NCI-H510A (cell line): ENCODE measurements at regions not wholly inside any gene's neighbourhood (a gene's known extent, or its start where the extent isn't known, plus 50 kb on each side); places are given as distances from the start of the nearest gene placed in this dataset.
"Not testable (repeated sequence)": the region's sequence is repeated elsewhere in the genome, so short reads cannot be mapped to it uniquely, and the experiment has no call there.

Experiments used
- DNase-seq: peaks from one replicate; lab custom pipeline; 2025; lab: John Stamatoyannopoulos, UW

GRCh38 chr13:86051134-86052103 is 252.2 kb upstream of the SLITRK6 start:
- DNase-seq = peak; percentile 0

- DNase-seq = no peak
These were observed 239.3 kb upstream of the SLITRK6 start for GRCh38 chr13:86038490-86038889.

- DNase-seq = no peak
These were observed 221.3 kb upstream of the SLITRK6 start for GRCh38 chr13:86020351-86021002.

DNA sequence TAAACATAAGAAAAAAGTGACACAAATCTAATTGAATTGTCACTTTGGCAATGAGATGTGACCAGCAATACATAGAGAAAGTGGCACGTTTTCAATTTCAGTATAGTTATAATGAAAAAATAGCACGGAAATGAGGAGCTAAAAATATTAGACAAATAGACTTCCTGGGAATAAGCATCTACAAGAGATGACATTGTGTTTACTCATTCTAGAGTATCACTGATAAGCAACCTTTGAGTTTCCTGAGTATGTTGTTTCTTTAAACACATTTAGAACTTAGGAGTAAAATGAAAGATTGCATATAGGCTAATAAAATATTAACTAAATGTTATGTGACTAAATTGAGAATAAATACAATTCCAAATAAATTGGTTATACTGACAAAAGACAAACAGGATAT is 207.1 kb upstream of the SLITRK6 start:
- DNase-seq = no peak

DNA sequence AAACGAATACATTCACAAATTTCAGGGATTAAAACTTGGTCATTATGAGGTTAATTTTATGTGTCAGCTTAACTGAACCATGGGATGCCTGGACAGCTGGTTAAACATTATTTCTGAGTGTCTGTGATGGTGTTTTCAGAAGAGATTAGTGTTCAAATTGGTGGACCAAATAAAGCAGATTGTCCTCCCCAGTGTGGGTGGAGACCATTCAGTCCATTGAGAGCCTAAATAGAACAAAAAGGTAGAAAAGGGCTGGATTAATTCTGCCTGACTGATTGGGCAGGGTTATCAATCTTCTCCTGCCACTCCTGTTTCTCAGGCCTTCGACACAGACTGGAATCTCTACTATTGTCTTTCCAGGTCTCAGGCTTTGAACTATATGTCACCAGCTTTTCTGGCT is 203.8 kb upstream of the SLITRK6 start:
- DNase-seq = peak; percentile 77

GRCh38 chr13:86000546-86000945 is 201.3 kb upstream of the SLITRK6 start:
- DNase-seq = peak; percentile 10

GRCh38 chr13:85997587-85997986 is 198.4 kb upstream of the SLITRK6 start:
- no peak for DNase-seq

DNA sequence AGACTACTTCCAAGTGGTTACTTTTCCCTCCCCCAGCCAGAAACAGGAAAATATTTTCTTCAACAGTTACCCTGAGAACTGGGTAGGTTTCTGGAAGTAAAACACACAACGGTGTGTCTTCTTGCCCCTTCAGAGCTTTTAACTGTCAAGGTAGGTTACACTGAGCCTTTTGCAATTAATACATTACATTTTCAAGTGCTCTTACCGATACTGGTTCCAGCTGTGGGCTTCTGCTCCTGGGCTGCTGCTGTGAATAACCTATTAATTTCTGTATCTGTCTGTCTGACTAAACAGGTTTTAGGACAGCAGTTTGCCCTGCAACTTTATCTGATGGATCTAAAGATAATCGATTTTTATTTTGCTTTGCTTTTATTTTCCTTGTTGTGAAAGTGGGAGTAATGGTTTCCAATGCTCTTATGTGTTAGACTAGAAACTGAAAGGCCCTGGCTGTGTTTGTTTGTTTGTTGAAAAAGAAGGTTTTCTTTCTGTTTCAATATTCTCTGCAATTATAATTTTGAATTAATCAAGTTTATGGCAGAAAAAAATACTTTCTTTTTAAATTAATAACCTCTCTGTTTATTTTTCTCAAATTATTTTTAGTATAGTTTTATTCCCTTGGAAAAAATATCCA is 196.7 kb upstream of the SLITRK6 start:
- DNase-seq = peak; percentile 25

DNA sequence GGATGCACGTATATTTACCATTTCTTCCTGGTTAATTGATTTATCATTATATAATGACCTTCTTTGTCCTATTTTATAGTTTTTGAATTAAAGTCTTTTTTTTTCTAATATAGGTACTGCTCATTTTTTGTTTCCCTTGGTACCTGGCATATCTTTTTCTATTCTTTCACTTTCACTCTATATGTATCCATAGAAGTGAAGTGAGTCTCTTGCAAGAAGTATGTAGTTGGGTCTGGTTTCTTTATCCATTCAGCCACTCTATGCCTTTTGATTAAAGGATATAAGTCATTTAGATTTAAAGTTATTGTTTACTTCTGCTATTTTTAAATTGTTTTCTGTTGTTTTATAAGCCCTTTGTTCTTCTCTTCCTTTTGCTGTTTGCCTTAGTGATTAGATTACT is 194.3 kb upstream of the SLITRK6 start:
- no peak for DNase-seq

GRCh38 chr13:85990397-85990796 is 191.2 kb upstream of the SLITRK6 start:
- DNase-seq = no peak

GRCh38 chr13:85985797-85986196 is 186.6 kb upstream of the SLITRK6 start:
- DNase-seq = no peak

- DNase-seq = no peak
These were observed 182.9 kb upstream of the SLITRK6 start for GRCh38 chr13:85982102-85982501.

DNA sequence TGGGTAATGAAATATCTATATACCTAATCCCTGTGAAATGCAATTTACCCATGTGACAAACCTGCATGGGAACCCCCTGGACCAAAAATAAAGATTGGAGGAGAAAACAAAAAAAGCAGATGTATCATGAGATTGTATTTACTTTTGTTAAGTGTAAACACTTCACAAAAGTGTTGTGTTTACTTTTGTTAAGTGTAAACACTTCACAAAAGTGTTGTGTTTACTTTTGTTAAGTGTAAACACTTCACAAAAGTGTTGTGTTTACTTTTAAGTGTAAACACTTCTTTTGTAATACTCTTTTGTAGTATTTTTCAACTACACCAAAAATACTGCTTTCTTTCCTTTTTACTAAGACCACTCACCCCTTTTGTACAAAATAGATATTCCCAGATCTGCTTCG is 181.2 kb upstream of the SLITRK6 start:
- not testable (repeated sequence) for DNase-seq

- DNase-seq = no peak
These were observed 177.0 kb upstream of the SLITRK6 start for GRCh38 chr13:85976242-85976641.

- no peak for DNase-seq
These were observed 175.6 kb upstream of the SLITRK6 start for GRCh38 chr13:85974608-85975366.

DNA sequence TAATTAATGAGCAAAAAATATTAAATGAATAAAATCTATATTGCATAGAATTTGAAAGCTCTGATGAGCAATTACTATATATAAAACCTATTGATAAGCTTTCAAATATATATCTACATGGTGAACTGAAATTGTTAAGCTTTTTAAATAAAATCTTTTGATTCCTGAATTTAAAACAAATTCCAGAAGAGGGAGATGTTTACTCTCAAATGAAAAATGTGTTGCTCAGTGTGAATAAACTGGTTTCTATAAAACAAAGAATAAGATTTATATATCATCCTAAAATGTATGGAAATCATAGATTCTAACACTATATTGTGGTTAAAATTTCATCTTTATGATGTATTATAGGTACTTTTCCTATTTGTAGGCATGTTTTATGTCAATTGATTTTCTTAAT is 171.5 kb upstream of the SLITRK6 start:
- no peak for DNase-seq

DNA sequence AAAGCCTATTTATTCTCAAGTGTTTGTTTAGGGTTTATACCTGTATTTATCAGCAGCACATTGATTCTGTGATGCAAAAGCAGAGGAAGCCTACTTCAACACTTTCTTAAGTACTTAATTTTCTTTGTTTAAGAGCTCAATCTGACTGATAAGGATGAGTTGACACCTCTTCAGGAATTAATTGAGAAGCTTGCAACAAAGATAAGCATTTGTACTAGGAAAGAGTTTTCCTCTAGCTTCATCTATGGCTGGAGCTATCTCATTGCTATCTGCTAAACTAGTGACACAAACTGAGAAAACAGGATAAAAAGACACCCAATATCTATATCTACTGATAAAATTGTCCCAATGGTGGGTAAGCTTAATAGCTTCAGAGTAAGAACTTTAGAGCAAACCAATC is 170.1 kb upstream of the SLITRK6 start:
- no peak for DNase-seq

DNA sequence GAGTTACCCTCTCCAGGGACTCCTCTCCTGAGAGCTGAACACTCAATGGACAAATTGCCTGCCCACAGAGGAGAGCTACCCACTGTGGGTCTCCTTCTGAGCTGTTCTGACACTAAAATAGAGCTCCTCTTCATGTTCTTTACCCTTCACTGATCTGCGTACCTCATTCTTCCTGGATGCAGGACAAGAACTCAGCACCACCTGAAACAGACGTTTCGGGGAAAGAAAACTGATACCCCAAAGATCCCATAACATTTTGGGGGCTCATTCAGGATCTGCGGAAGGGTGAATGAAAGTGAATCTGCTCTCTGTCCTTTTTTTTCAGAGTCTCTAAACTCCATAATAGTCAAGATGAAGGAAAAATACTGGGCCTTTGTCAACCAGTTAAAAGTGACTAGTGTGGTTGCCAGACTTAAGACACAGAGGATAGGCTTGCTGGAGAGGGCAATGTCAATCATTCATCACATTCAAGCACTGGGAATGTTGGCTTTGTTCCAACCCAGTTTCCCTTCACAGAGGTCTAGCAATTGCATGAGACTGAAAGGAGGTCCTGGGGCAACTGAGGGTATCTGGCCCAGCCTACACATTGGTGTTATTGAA is 136.7 kb upstream of the SLITRK6 start:
- no peak for DNase-seq

GRCh38 chr13:85930108-85930507 is 130.9 kb upstream of the SLITRK6 start:
- no peak for DNase-seq

DNA sequence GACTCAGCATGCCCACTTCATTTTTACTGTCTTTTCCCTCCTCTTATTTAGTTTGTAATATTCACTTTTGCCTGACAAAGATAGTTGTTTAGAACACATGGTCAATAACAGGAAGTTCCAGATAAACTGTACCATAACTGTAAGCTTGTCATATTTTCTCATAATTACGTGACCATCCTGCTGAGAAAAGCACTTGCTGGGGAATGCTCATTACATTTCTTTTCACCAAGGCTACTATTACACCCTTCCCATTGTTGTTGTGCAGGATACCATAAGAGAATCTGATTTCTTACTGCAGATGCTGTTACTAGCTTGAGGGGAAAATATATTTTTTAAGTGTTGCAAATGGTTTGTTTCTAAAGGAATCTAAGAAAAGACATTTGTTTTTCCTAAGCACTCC is 111.7 kb upstream of the SLITRK6 start:
- DNase-seq = no peak

- no peak for DNase-seq
These were observed 101.3 kb upstream of the SLITRK6 start for GRCh38 chr13:85900521-85900920.
